Endothelial cell of umbilical vein (primary cell): ENCODE measurements at regions not wholly inside any gene's neighbourhood (a gene's known extent, or its start where the extent isn't known, plus 50 kb on each side); places are given as distances from the start of the nearest gene placed in this dataset.

Source experiments
- EZH2 ChIP-seq: IDR thresholded peaks from 2 replicates; pipeline ENCODE4 v1.6.1; 2012; ENCODE audit warnings: borderline replicate concordance, low read depth, mild to moderate bottlenecking, moderate library complexity, low read length, inconsistent platforms; ENCODE audit not compliant: severe bottlenecking
- FOS ChIP-seq: IDR thresholded peaks from 2 replicates; pipeline ENCODE4 v1.6.1; 2011; ENCODE audit warnings: mild to moderate bottlenecking, low read length, moderate library complexity, borderline replicate concordance; ENCODE audit not compliant: insufficient read depth
- JUN ChIP-seq: IDR thresholded peaks from 2 replicates; pipeline ENCODE4 v1.6.1; 2011; ENCODE audit warnings: borderline replicate concordance, low read depth; ENCODE audit not compliant: insufficient read length, insufficient read depth
- POLR2A ChIP-seq: IDR thresholded peaks from 2 replicates; pipeline ENCODE4 v1.6.1; 2012; ENCODE audit warnings: low read depth, mild to moderate bottlenecking, control low read depth, low read length
- POLR2AphosphoS5 ChIP-seq: IDR thresholded peaks from 2 replicates; pipeline ENCODE4 v1.6.1; 2012; ENCODE audit warnings: low read depth, mild to moderate bottlenecking, control low read depth, low read length, moderate library complexity; ENCODE audit not compliant: insufficient read depth
- TF ChIP-seq, protein P1 (sequence below), 2 donors: IDR thresholded peaks; 1 replicate in 1 of 2; 2 replicates in 1 of 2; pipeline ENCODE4 v1.5.1; 2011; ENCODE audit warnings: low read length in 2 of 2, mild to moderate bottlenecking in 2 of 2, moderate library complexity in 2 of 2, control low read depth in 1 of 2, inconsistent platforms in 1 of 2, low read depth in 1 of 2; ENCODE audit not compliant: insufficient read depth in 1 of 2; ENCODE audit errors: extremely low read depth in 1 of 2
- TF ChIP-seq, protein P2 (sequence below): IDR thresholded peaks from 2 replicates; pipeline ENCODE4 v1.6.1; 2011; ENCODE audit not compliant: insufficient read depth, insufficient read length

DNA sequence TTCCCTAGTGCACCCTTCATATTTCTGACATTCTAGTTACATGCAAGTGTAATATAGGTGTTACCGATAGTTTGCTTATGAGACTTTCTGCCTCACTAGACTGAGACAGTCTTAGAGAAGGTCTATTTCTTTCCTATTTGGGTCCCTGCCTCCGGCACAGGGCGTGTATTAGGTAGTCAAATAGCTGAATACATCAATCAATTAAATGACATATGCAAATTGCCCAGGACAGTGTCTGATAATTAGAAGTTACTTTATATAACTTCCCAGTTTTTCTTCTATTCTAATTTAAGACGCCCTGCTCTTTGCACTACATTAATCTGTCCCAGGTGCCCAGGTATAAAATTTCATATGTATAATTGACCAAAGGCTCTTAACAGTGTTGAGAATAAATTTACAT lies 264.2 kb downstream of the RAB28 start:
- TF ChIP-seq, protein P1, sequence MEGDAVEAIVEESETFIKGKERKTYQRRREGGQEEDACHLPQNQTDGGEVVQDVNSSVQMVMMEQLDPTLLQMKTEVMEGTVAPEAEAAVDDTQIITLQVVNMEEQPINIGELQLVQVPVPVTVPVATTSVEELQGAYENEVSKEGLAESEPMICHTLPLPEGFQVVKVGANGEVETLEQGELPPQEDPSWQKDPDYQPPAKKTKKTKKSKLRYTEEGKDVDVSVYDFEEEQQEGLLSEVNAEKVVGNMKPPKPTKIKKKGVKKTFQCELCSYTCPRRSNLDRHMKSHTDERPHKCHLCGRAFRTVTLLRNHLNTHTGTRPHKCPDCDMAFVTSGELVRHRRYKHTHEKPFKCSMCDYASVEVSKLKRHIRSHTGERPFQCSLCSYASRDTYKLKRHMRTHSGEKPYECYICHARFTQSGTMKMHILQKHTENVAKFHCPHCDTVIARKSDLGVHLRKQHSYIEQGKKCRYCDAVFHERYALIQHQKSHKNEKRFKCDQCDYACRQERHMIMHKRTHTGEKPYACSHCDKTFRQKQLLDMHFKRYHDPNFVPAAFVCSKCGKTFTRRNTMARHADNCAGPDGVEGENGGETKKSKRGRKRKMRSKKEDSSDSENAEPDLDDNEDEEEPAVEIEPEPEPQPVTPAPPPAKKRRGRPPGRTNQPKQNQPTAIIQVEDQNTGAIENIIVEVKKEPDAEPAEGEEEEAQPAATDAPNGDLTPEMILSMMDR (IDR thresholded peaks at IDR 0.05; ENCODE audit: extremely low read depth in 1 of 2, insufficient read depth in 1 of 2, low read depth in 1 of 2, low read length in 2 of 2), result no peak
- TF ChIP-seq, protein P2, sequence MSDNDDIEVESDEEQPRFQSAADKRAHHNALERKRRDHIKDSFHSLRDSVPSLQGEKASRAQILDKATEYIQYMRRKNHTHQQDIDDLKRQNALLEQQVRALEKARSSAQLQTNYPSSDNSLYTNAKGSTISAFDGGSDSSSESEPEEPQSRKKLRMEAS, result no peak
- TF ChIP-seq POLR2A (no peak), POLR2AphosphoS5 (no peak), EZH2 (no peak), JUN (no peak), FOS (no peak)
